PC-9 (cell line): ENCODE measurements at regions not wholly inside any gene's neighbourhood (a gene's known extent, or its start where the extent isn't known, plus 50 kb on each side); places are given as distances from the start of the nearest gene placed in this dataset.

Experiments used
- BruUV-seq: library from RNA; stranded (reverse); fragments of 400-500 nt; replicated peaks from 2 replicates; lab custom pipeline; 2021; lab: Mats Ljungman, UMichigan
- CTCF ChIA-PET: fragments of 300-600 bp; sonication (Branson Sonifier 250); formaldehyde crosslinking; loops from one replicate; lab custom pipeline; 2022; ENCODE audit warnings: antibody characterized with exemption; lab: Charles Lee
- POLR2A ChIA-PET: fragments of 300-600 bp; sonication (Branson Sonifier 250); formaldehyde crosslinking; loops from one replicate; lab custom pipeline; 2022; ENCODE audit warnings: antibody characterized with exemption; ENCODE audit not compliant: unreplicated experiment; lab: Charles Lee
- DNase-seq, 2 experiments: peaks; one replicate each; pipeline versions ENCODE4 v3.0.0 to v3.0.0-alpha.2; 2015 to 2022; ENCODE audit warnings: mixed read lengths in 1 of 2
- H2AFZ ChIP-seq: fragments of 200-600 bp; sonication (generic); 2 replicates; pipeline ENCODE4 v1.8.1; 2017; ENCODE audit warnings: antibody characterized with exemption
- H3F3A ChIP-seq: fragments of 200-600 bp; sonication (generic); 2 replicates; pipeline ENCODE4 v1.8.1; 2017; ENCODE audit warnings: antibody characterized with exemption, mild to moderate bottlenecking, low read depth; ENCODE audit not compliant: insufficient read depth
- H3K27ac ChIP-seq: fragments of 200-600 bp; sonication (generic); 2 replicates; pipeline ENCODE4 v1.6.1; 2016; ENCODE audit warnings: mixed run types
- H3K27me3 ChIP-seq: fragments of 200-600 bp; sonication (generic); 2 replicates; pipeline ENCODE4 v1.6.1; 2016; ENCODE audit warnings: low read depth, mixed run types; ENCODE audit not compliant: insufficient read depth
- H3K36me3 ChIP-seq: fragments of 200-600 bp; sonication (generic); 2 replicates; pipeline ENCODE4 v1.6.1; 2016; ENCODE audit warnings: low read depth, mixed run types
- H3K4me1 ChIP-seq: fragments of 200-600 bp; sonication (generic); replicated peaks from 2 replicates; pipeline ENCODE4 v1.6.1; 2016; ENCODE audit warnings: mixed run types; ENCODE audit not compliant: insufficient read depth
- H3K4me2 ChIP-seq: fragments of 200-600 bp; sonication (generic); 2 replicates; pipeline ENCODE4 v1.6.1; 2017; ENCODE audit warnings: mixed run types
- H3K4me3 ChIP-seq: fragments of 200-600 bp; sonication (generic); 2 replicates; pipeline ENCODE4 v1.6.1; 2016; ENCODE audit warnings: mixed run types
- H3K79me2 ChIP-seq: fragments of 200-600 bp; sonication (generic); 2 replicates; pipeline ENCODE4 v1.6.1; 2017; ENCODE audit warnings: low read depth, mixed run types
- H3K9me2 ChIP-seq: fragments of 200-600 bp; sonication (generic); 2 replicates; pipeline ENCODE4 v1.8.1; 2017; ENCODE audit warnings: mild to moderate bottlenecking; ENCODE audit not compliant: insufficient read depth
- H3K9me3 ChIP-seq: fragments of 200-600 bp; sonication (generic); 2 replicates; pipeline ENCODE4 v1.8.1; 2016; ENCODE audit warnings: low read depth; ENCODE audit not compliant: insufficient read depth
- H4K20me1 ChIP-seq: fragments of 200-600 bp; sonication (generic); 2 replicates; pipeline ENCODE4 v1.8.1; 2017; ENCODE audit not compliant: insufficient read depth
- EZH2 ChIP-seq: fragments of 200-600 bp; sonication (generic); IDR thresholded peaks from 2 replicates; pipeline ENCODE4 v1.8.0; 2017; ENCODE audit warnings: antibody characterized with exemption, low read depth
- intact Hi-C: fragments of 100-400 bp; cut with micrococcal nuclease; formaldehyde crosslinking; loops from one replicate; pipeline ENCODE4 v1.10.0; 2022; ENCODE audit not compliant: unreplicated experiment
- TF ChIP-seq, protein P1 (sequence below): fragments of 200-600 bp; sonication (generic); conservative IDR thresholded peaks from 2 replicates; pipeline ENCODE4 v1.6.1; 2017; ENCODE audit warnings: mixed run types, antibody characterized with exemption, mild to moderate bottlenecking, moderate library complexity

DNA sequence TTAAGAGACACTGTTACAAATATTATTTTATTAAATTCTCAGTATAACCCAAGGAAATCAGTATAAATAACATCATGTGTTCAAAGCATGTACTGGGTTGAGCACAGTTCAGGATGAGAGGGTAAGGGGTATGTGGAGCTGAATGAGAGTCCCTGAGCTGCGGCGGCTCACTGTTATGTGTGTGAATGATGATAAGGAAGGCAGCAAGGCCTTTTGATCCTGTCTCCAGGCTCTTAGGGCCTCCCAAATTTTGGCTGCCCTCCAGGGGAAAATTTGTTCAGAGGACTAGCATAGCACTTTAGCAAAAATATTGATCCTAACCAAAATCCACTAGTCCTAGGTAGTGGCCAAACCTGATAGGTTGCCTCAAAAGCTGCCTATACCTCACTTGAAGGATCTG is 86.1 kb upstream of the SPON1 start:
- DNase-seq: no peak
- no peak overlapping the region for H3K4me3 ChIP-seq
- no peaks in the 10 kb centered on the region for H3K9me2 ChIP-seq
- H3K4me2 ChIP-seq: no peak overlapping the region
- intact Hi-C loops: no loop called here
- TF ChIP-seq EZH2: no peak
- TF ChIP-seq, protein P1, sequence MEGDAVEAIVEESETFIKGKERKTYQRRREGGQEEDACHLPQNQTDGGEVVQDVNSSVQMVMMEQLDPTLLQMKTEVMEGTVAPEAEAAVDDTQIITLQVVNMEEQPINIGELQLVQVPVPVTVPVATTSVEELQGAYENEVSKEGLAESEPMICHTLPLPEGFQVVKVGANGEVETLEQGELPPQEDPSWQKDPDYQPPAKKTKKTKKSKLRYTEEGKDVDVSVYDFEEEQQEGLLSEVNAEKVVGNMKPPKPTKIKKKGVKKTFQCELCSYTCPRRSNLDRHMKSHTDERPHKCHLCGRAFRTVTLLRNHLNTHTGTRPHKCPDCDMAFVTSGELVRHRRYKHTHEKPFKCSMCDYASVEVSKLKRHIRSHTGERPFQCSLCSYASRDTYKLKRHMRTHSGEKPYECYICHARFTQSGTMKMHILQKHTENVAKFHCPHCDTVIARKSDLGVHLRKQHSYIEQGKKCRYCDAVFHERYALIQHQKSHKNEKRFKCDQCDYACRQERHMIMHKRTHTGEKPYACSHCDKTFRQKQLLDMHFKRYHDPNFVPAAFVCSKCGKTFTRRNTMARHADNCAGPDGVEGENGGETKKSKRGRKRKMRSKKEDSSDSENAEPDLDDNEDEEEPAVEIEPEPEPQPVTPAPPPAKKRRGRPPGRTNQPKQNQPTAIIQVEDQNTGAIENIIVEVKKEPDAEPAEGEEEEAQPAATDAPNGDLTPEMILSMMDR: no peak
- ChIA-PET POLR2A (no interaction called here), CTCF (no interaction called here)
- no peaks in the 10 kb centered on the region for H3K27me3 ChIP-seq
- no peaks in the 10 kb centered on the region for H3K79me2 ChIP-seq
- no peaks in the 10 kb centered on the region for H3K9me3 ChIP-seq
- H3K27ac ChIP-seq: no peak overlapping the region
- peaks cover 12% of the 10 kb centered on the region for H3F3A ChIP-seq
- H3K4me1 ChIP-seq: peaks cover 10% of the 10 kb centered on the region
- no TSS peak for BruUV-seq
- no peaks in the 10 kb centered on the region for H4K20me1 ChIP-seq
- H3K36me3 ChIP-seq: no peaks in the 10 kb centered on the region
- H2AFZ ChIP-seq: no peak overlapping the region

DNA sequence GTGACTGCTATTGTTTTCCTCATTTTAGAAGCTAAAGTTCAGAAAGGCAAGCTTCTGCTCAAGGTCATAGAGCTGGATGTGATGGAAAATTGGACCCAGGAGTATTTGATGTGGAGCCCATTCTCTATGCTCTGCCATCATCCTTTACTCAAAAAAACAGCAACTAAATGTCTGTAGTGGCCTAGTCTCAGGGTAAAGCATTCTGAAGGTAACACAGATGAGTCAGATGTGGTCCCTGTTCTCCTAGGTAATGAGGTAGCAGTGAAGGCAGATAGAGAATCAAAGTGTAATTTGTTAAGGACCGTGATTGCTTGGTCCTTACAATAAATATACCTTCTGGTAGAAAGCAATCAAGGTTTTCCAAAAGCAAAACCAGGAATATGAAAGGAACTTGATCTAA is 84.4 kb upstream of the SPON1 start:
- BruUV-seq: no TSS peak
- Histone ChIP-seq H3K4me2 (no peak overlapping the region), H3F3A (peaks cover 8% of the 10 kb centered on the region), H3K79me2 (no peaks in the 10 kb centered on the region), H4K20me1 (no peaks in the 10 kb centered on the region), H3K27ac (no peak overlapping the region), H3K9me2 (no peaks in the 10 kb centered on the region), H3K4me1 (peaks cover 10% of the 10 kb centered on the region), H2AFZ (no peak overlapping the region), H3K9me3 (no peaks in the 10 kb centered on the region), H3K4me3 (no peak overlapping the region), H3K36me3 (no peaks in the 10 kb centered on the region), H3K27me3 (no peaks in the 10 kb centered on the region)
- TF ChIP-seq, protein P1: no peak
- no peak for TF ChIP-seq EZH2
- intact Hi-C loops: no loop called here
- DNase-seq: no peak
- ChIA-PET POLR2A (interaction anchor here (0.7 kb wide), 1 partner anchor 69 kb away, joined by 13 read pairs; no protein-coding TSS in a partner anchor), CTCF (no interaction called here)

DNA sequence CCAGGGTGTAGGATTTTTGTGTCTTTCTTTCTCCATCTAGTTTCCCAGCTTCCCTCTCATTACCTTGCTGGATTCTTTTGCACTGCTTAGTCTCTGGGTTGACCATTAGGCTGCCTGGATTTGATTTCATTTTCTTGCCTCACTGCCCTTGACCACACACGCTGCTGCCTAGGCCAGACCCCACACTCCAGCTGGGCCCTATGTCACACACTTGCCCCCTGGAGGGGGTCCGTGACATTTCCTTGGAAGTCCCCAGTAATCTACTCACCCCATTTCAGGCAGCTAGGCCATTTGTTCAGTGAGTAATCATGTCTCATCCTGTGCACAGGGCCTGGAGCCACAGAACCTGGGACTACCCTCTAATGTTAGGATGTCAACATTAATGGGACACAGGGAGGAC is 81.9 kb upstream of the SPON1 start:
- no peak for DNase-seq

More for the DNA sequence above, 81.9 kb upstream of the SPON1 start:
- Histone ChIP-seq H3K27ac (no peak overlapping the region), H3K4me1 (0 out of 2 replicates have a peak, but pooled peaks cover 4% of the 10 kb centered on the region), H3K9me2 (no peaks in the 10 kb centered on the region), H3K9me3 (no peaks in the 10 kb centered on the region), H3F3A (no peaks in the 10 kb centered on the region), H3K79me2 (no peaks in the 10 kb centered on the region), H2AFZ (no peak overlapping the region), H3K4me2 (no peak overlapping the region), H3K27me3 (no peaks in the 10 kb centered on the region), H3K4me3 (no peak overlapping the region), H4K20me1 (no peaks in the 10 kb centered on the region), H3K36me3 (no peaks in the 10 kb centered on the region)
- intact Hi-C loops: no loop called here
- ChIA-PET POLR2A (no interaction called here), CTCF (no interaction called here)
- TF ChIP-seq EZH2: no peak
- TF ChIP-seq, protein P1: no peak
- no TSS peak for BruUV-seq
